ENCODE measurements at regions not wholly inside any gene's neighbourhood (a gene's known extent, or its start where the extent isn't known, plus 50 kb on each side); places are given as distances from the start of the nearest gene placed in this dataset.

DNA sequence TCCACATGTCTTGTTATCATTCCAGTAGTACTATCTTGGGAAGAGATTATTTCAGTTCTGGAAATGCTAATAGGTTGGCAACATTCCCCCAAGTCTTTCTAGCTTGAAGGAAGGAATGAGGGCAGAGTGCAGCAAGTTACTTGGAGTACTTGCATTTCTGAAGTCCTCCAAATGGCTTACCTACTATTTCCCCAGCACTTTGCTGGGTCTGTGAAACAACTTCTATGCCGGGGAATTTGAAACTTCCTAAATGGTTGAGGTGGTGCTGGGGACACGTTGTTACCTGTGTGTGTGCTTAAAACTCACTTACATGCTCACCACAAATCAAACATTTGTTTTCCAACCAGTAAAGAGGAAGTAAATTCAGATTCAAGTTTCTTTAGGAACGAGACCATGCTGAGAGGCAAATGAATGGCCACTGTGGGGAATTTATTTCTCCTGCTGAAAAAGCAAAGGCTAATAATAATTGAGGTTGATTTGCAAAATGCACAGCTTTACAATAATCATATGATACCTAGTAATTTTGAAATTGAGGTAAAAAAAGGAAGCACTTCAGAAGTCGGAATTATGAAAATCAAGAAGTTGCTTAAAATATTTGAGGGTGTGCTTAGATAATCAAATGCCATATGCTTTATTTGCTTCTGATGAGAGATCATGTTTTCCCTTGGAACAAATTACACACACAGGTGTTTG, 1167.7 kb upstream of the ZEB2 start:
- TF ChIP-seq POLR2AphosphoS5 (IDR thresholded peaks at IDR 0.05; ENCODE audit: low read depth) = no peak
- TF ChIP-seq, protein P1, sequence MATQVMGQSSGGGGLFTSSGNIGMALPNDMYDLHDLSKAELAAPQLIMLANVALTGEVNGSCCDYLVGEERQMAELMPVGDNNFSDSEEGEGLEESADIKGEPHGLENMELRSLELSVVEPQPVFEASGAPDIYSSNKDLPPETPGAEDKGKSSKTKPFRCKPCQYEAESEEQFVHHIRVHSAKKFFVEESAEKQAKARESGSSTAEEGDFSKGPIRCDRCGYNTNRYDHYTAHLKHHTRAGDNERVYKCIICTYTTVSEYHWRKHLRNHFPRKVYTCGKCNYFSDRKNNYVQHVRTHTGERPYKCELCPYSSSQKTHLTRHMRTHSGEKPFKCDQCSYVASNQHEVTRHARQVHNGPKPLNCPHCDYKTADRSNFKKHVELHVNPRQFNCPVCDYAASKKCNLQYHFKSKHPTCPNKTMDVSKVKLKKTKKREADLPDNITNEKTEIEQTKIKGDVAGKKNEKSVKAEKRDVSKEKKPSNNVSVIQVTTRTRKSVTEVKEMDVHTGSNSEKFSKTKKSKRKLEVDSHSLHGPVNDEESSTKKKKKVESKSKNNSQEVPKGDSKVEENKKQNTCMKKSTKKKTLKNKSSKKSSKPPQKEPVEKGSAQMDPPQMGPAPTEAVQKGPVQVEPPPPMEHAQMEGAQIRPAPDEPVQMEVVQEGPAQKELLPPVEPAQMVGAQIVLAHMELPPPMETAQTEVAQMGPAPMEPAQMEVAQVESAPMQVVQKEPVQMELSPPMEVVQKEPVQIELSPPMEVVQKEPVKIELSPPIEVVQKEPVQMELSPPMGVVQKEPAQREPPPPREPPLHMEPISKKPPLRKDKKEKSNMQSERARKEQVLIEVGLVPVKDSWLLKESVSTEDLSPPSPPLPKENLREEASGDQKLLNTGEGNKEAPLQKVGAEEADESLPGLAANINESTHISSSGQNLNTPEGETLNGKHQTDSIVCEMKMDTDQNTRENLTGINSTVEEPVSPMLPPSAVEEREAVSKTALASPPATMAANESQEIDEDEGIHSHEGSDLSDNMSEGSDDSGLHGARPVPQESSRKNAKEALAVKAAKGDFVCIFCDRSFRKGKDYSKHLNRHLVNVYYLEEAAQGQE (IDR thresholded peaks at IDR 0.05; ENCODE audit: insufficient replicate concordance, low read depth) = no peak
- TF ChIP-seq, protein P2, sequence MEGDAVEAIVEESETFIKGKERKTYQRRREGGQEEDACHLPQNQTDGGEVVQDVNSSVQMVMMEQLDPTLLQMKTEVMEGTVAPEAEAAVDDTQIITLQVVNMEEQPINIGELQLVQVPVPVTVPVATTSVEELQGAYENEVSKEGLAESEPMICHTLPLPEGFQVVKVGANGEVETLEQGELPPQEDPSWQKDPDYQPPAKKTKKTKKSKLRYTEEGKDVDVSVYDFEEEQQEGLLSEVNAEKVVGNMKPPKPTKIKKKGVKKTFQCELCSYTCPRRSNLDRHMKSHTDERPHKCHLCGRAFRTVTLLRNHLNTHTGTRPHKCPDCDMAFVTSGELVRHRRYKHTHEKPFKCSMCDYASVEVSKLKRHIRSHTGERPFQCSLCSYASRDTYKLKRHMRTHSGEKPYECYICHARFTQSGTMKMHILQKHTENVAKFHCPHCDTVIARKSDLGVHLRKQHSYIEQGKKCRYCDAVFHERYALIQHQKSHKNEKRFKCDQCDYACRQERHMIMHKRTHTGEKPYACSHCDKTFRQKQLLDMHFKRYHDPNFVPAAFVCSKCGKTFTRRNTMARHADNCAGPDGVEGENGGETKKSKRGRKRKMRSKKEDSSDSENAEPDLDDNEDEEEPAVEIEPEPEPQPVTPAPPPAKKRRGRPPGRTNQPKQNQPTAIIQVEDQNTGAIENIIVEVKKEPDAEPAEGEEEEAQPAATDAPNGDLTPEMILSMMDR (IDR thresholded peaks at IDR 0.05; ENCODE audit: insufficient read depth, low read length) = no peak
- TF ChIP-seq SPI1 (IDR thresholded peaks at IDR 0.05; ENCODE audit: borderline replicate concordance, low read depth) = no peak
- no peak for TF ChIP-seq GABPA (IDR thresholded peaks at IDR 0.05; ENCODE audit: low read depth)

Measured in HL-60 (cell line).